ENCODE measurements at regions not wholly inside any gene's neighbourhood (a gene's known extent, or its start where the extent isn't known, plus 50 kb on each side); places are given as distances from the start of the nearest gene placed in this dataset.

DNA sequence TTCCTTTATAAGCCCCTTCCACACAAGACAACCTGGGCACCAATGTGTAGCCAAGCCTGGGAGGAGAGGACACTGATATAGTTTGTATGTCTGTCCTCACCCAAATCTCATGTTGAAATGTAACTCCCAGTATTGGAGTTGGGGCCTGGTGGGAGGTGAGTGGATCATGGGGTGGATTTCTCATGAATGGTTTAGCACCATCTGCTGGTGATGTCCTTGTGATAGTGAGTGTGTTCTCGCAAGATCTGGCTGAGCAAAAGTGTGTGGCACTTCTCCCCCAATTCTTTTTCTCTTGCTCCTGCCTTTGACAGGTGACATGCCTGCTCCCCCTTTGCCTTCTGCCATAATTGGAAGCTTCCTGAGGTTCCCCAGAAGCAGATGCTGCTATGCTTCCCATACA lies 135.8 kb downstream of the USP31 start:
- H3K4me3 ChIP-seq: no peak overlapping the region
- H2AFZ ChIP-seq: no peak overlapping the region
- DNase-seq (ENCODE audit: low spot score): peak; percentile 7
- H3K9me2 ChIP-seq (replicated peaks; ENCODE audit: insufficient read depth): no peaks in the 10 kb centered on the region
- H3K27ac ChIP-seq: no peak overlapping the region
- H3K4me2 ChIP-seq: no peak overlapping the region
- 53% methylated on average over 1 of the region's 1 CpG for WGBS (ENCODE audit: low lambda C conversion rate, missing lambda C conversion rate)
- TF ChIP-seq EZH2 (IDR thresholded peaks at IDR 0.05; ENCODE audit: borderline replicate concordance): no peak
- TF ChIP-seq, protein P1, sequence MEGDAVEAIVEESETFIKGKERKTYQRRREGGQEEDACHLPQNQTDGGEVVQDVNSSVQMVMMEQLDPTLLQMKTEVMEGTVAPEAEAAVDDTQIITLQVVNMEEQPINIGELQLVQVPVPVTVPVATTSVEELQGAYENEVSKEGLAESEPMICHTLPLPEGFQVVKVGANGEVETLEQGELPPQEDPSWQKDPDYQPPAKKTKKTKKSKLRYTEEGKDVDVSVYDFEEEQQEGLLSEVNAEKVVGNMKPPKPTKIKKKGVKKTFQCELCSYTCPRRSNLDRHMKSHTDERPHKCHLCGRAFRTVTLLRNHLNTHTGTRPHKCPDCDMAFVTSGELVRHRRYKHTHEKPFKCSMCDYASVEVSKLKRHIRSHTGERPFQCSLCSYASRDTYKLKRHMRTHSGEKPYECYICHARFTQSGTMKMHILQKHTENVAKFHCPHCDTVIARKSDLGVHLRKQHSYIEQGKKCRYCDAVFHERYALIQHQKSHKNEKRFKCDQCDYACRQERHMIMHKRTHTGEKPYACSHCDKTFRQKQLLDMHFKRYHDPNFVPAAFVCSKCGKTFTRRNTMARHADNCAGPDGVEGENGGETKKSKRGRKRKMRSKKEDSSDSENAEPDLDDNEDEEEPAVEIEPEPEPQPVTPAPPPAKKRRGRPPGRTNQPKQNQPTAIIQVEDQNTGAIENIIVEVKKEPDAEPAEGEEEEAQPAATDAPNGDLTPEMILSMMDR (IDR thresholded peaks at IDR 0.05; ENCODE audit: poor library complexity): peak; percentile 17
- no peaks in the 10 kb centered on the region for H3K79me2 ChIP-seq
- no peaks in the 10 kb centered on the region for H3K9me3 ChIP-seq (ENCODE audit: low read depth)
- no peaks in the 10 kb centered on the region for H4K20me1 ChIP-seq (ENCODE audit: insufficient read depth, poor library complexity, severe bottlenecking)
- H3K36me3 ChIP-seq (replicated peaks; ENCODE audit: insufficient read depth, low read depth): no peaks in the 10 kb centered on the region
- H3K27me3 ChIP-seq: no peaks in the 10 kb centered on the region
- no peaks in the 10 kb centered on the region for H3K4me1 ChIP-seq (ENCODE audit: insufficient read depth)

- Histone ChIP-seq H3K9me3 (ENCODE audit: low read depth) (no peaks in the 10 kb centered on the region), H3K4me2 (no peak overlapping the region), H4K20me1 (ENCODE audit: insufficient read depth, poor library complexity, severe bottlenecking) (no peaks in the 10 kb centered on the region), H3K4me1 (ENCODE audit: insufficient read depth) (no peaks in the 10 kb centered on the region), H3K27ac (no peak overlapping the region), H3K27me3 (no peaks in the 10 kb centered on the region), H3K9me2 (replicated peaks; ENCODE audit: insufficient read depth) (no peaks in the 10 kb centered on the region), H3K4me3 (no peak overlapping the region), H3K79me2 (no peaks in the 10 kb centered on the region), H2AFZ (no peak overlapping the region), H3K36me3 (replicated peaks; ENCODE audit: insufficient read depth, low read depth) (no peaks in the 10 kb centered on the region)
- DNase-seq (ENCODE audit: low spot score): no peak
- TF ChIP-seq EZH2 (IDR thresholded peaks at IDR 0.05; ENCODE audit: borderline replicate concordance) (no peak), EZH2phosphoT487 (IDR thresholded peaks at IDR 0.05; ENCODE audit: low read depth, severe bottlenecking, unreplicated experiment) (no peak)
- TF ChIP-seq, protein P1 (IDR thresholded peaks at IDR 0.05; ENCODE audit: poor library complexity): no peak
- WGBS (ENCODE audit: low lambda C conversion rate, missing lambda C conversion rate): 89% methylated on average over 3 of the region's 3 CpGs
These were observed 140.2 kb downstream of the USP31 start for GRCh38 chr16:23009075-23009474.

- Histone ChIP-seq H4K20me1 (ENCODE audit: insufficient read depth, poor library complexity, severe bottlenecking) (no peaks in the 10 kb centered on the region), H3K27me3 (no peaks in the 10 kb centered on the region), H2AFZ (no peak overlapping the region), H3K36me3 (replicated peaks; ENCODE audit: insufficient read depth, low read depth) (no peaks in the 10 kb centered on the region), H3K27ac (no peak overlapping the region), H3K9me2 (replicated peaks; ENCODE audit: insufficient read depth) (no peaks in the 10 kb centered on the region), H3K4me3 (no peak overlapping the region), H3K79me2 (no peaks in the 10 kb centered on the region), H3K4me2 (no peak overlapping the region), H3K9me3 (ENCODE audit: low read depth) (no peaks in the 10 kb centered on the region), H3K4me1 (ENCODE audit: insufficient read depth) (no peaks in the 10 kb centered on the region)
- WGBS (ENCODE audit: low lambda C conversion rate, missing lambda C conversion rate): 86% methylated on average over 7 of the region's 7 CpGs
- no peak for TF ChIP-seq EZH2phosphoT487 (IDR thresholded peaks at IDR 0.05; ENCODE audit: low read depth, severe bottlenecking, unreplicated experiment)
- no peak for TF ChIP-seq EZH2 (IDR thresholded peaks at IDR 0.05; ENCODE audit: borderline replicate concordance)
- TF ChIP-seq, protein P1 (IDR thresholded peaks at IDR 0.05; ENCODE audit: poor library complexity): no peak
- DNase-seq (ENCODE audit: low spot score): no peak
These were observed 141.2 kb downstream of the USP31 start for GRCh38 chr16:23008041-23008440.

DNA sequence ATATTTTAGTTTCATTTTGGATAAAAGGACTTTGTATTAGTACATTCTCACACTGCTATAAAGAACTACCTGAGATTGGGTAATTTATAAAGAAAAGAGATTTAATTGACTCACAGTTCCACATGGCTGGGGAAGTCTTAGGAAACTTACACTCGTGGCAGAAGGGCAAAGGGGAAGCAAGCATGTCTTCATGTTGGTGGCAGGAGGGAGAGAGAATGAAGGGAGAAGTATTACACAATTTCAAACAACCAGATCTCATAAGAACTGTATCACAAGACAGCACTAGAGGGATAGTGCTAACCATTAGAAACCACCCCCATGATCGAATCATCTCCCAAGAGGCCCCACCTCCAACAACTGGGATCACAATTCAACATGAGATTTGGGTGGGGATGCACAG lies 142.9 kb downstream of the USP31 start:
- 54% methylated on average over 2 of the region's 2 CpGs for WGBS (ENCODE audit: low lambda C conversion rate, missing lambda C conversion rate)
- DNase-seq (ENCODE audit: low spot score): no peak
- Histone ChIP-seq H4K20me1 (ENCODE audit: insufficient read depth, poor library complexity, severe bottlenecking) (no peaks in the 10 kb centered on the region), H3K4me2 (no peak overlapping the region), H3K27me3 (no peaks in the 10 kb centered on the region), H3K79me2 (no peaks in the 10 kb centered on the region), H3K4me3 (no peak overlapping the region), H3K9me2 (replicated peaks; ENCODE audit: insufficient read depth) (no peaks in the 10 kb centered on the region), H3K27ac (no peak overlapping the region), H3K36me3 (replicated peaks; ENCODE audit: insufficient read depth, low read depth) (no peaks in the 10 kb centered on the region), H3K9me3 (ENCODE audit: low read depth) (no peaks in the 10 kb centered on the region), H2AFZ (no peak overlapping the region), H3K4me1 (ENCODE audit: insufficient read depth) (no peaks in the 10 kb centered on the region)
- no peak for TF ChIP-seq EZH2phosphoT487 (IDR thresholded peaks at IDR 0.05; ENCODE audit: low read depth, severe bottlenecking, unreplicated experiment)
- TF ChIP-seq, protein P1 (IDR thresholded peaks at IDR 0.05; ENCODE audit: poor library complexity): no peak
- TF ChIP-seq EZH2 (IDR thresholded peaks at IDR 0.05; ENCODE audit: borderline replicate concordance): no peak

Measured in hepatocyte (in vitro differentiated cells).